ENCODE measurements at regions not wholly inside any gene's neighbourhood (a gene's known extent, or its start where the extent isn't known, plus 50 kb on each side); places are given as distances from the start of the nearest gene placed in this dataset.

GRCh38 chr16:35411156-35411555, 1951.7 kb downstream of the TP53TG3F start:
- H3K36me3 ChIP-seq: no peaks in the 10 kb centered on the region
- DNase-seq: no peak
- no peak overlapping the region for H3K4me3 ChIP-seq (ENCODE audit: low read depth, low read length)
- no peaks in the 10 kb centered on the region for H3K9me3 ChIP-seq (ENCODE audit: severe bottlenecking)
- H3K27ac ChIP-seq: no peak overlapping the region
- peaks cover 46% of the 10 kb centered on the region for H3K27me3 ChIP-seq (ENCODE audit: insufficient read depth, low read depth, severe bottlenecking)
- TF ChIP-seq CTCF (IDR thresholded peaks at IDR 0.05; ENCODE audit: low read depth, low read length): no peak

- peaks cover 5% of the 10 kb centered on the region for H3K9me3 ChIP-seq (ENCODE audit: severe bottlenecking)
- peaks cover 40% of the 10 kb centered on the region for H3K27me3 ChIP-seq (ENCODE audit: insufficient read depth, low read depth, severe bottlenecking)
- H3K27ac ChIP-seq: no peak overlapping the region
- H3K36me3 ChIP-seq: no peaks in the 10 kb centered on the region
- no peak overlapping the region for H3K4me3 ChIP-seq (ENCODE audit: low read depth, low read length)
- no peak for DNase-seq
- TF ChIP-seq CTCF (IDR thresholded peaks at IDR 0.05; ENCODE audit: low read depth, low read length): no peak
These were observed 1954.7 kb downstream of the TP53TG3F start for GRCh38 chr16:35414139-35414538.

DNA sequence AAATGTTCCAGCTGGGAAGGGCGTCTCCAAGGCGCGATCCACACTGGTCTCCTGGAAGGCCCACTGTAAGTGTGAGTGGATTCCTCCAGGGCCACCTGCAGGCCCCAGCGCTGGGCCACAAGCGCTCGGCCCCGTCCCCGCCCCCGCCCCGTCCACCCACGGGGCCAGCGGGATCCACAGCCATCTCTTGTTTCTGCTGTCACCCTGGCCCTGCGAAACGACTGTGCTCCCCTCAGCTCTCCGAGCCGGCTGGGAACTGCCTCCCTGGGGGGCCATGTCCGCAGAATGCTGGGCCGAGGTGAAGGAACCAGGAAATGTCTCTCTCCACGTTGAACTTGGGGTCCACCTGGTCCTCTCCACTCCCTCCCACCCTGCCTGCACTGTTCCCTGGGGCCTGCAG, 1955.2 kb downstream of the TP53TG3F start:
- no peak for TF ChIP-seq CTCF (IDR thresholded peaks at IDR 0.05; ENCODE audit: low read depth, low read length)
- Histone ChIP-seq H3K4me3 (ENCODE audit: low read depth, low read length) (no peak overlapping the region), H3K27me3 (ENCODE audit: insufficient read depth, low read depth, severe bottlenecking) (peaks cover 40% of the 10 kb centered on the region), H3K36me3 (no peaks in the 10 kb centered on the region), H3K9me3 (ENCODE audit: severe bottlenecking) (peaks cover 5% of the 10 kb centered on the region), H3K27ac (no peak overlapping the region)
- no peak for DNase-seq

DNA sequence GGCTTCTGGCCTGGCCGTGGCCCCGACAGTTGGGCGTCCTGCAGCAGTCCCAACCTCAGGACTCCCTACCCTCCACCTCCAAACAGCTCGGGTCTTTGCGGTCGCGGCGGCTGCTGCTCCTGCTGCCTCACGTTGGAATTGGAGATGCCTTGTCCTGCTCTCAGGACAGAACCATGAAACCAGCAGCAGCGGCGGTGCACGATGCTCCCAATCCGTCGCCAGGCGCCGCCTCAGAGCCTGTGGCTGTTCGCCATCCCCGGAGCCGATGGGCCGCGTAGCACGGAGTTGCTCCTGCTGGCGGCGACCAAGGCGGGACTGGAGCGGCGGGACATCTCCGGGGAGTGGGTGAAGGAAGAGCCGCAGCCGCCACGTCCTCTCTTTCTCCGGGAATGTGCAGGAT, 1965.9 kb downstream of the TP53TG3F start:
- H3K9me3 ChIP-seq (ENCODE audit: severe bottlenecking): no peaks in the 10 kb centered on the region
- no peak overlapping the region for H3K4me3 ChIP-seq (ENCODE audit: low read depth, low read length)
- DNase-seq: peak; percentile 7
- no peaks in the 10 kb centered on the region for H3K36me3 ChIP-seq
- peaks cover 25% of the 10 kb centered on the region for H3K27me3 ChIP-seq (ENCODE audit: insufficient read depth, low read depth, severe bottlenecking)
- no peak overlapping the region for H3K27ac ChIP-seq
- TF ChIP-seq CTCF (IDR thresholded peaks at IDR 0.05; ENCODE audit: low read depth, low read length): no peak

DNA sequence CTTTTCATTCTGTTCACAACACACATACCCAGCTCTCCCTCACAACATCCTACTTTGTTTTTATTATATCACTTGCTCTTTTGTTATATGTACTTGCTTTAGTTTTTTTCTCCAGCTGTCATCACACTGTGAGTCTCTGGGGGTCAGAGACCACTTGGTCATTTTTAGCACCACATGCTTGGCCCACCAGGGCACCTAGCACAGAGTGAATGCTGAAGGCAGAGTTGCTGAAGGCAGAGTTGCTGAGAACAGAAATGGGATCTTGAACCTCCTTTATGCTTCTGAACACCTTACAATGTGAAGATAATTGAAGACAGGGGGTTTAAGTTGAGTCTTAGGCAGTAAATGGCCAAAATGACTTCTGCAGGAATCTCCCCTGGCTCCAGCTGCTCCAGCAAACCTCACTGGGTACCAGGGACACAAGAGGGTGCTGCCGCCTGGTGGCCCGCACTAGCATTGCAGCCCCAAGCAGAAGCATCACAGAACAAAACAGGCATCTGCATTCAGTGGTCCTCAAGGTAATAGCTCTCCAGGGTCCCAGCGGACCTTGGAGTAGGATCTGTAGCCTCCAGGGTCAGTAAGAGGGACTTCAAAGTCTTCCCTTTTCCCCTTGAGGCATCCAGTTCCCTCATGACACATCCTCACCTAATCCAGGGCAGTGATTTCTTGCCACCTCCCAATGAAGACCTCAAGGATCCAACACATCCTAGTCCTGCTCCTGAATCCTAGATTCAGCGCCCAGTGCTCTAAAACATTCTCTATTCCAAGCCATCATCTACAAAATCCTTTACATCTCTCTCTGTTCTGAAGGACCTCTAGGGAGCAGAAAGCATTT, 1972.6 kb downstream of the TP53TG3F start:
- TF ChIP-seq CTCF (IDR thresholded peaks at IDR 0.05; ENCODE audit: low read depth, low read length): peak; percentile 94
- Histone ChIP-seq H3K4me3 (ENCODE audit: low read depth, low read length) (no peak overlapping the region), H3K27ac (no peak overlapping the region), H3K27me3 (ENCODE audit: insufficient read depth, low read depth, severe bottlenecking) (no peaks in the 10 kb centered on the region), H3K9me3 (ENCODE audit: severe bottlenecking) (no peaks in the 10 kb centered on the region), H3K36me3 (no peaks in the 10 kb centered on the region)
- DNase-seq: peak; percentile 53

DNA sequence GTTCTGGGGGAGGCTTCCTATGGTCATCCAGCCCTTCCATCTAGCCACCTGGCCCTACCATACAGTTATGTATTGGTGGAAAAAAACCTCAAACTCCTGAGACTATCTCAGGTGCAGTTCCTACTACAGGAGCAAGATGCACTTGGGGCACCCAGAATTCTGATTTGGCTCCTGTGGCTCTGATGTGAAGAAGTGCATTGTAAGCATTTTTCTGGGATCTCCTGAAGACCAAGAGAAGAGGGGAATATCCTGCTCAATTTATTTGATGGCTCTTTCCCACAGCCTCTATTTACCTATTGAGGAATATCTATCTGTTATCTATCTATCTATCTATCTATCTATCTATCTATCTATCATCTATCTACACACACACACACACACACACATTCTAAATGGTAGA, 1981.5 kb downstream of the TP53TG3F start:
- Histone ChIP-seq H3K36me3 (no peaks in the 10 kb centered on the region), H3K27ac (no peak overlapping the region), H3K4me3 (ENCODE audit: low read depth, low read length) (no peak overlapping the region), H3K27me3 (ENCODE audit: insufficient read depth, low read depth, severe bottlenecking) (no peaks in the 10 kb centered on the region), H3K9me3 (ENCODE audit: severe bottlenecking) (no peaks in the 10 kb centered on the region)
- no peak for TF ChIP-seq CTCF (IDR thresholded peaks at IDR 0.05; ENCODE audit: low read depth, low read length)
- no peak for DNase-seq

All from WERI-Rb-1 (cell line).